ENCODE measurements at regions not wholly inside any gene's neighbourhood (a gene's known extent, or its start where the extent isn't known, plus 50 kb on each side); places are given as distances from the start of the nearest gene placed in this dataset.

- TF ChIP-seq ZNF462 (CRISPR knock-in tag; IDR thresholded peaks at IDR 0.05) (no peak), CREB1 (CRISPR knock-in tag; IDR thresholded peaks at IDR 0.05; ENCODE audit: low read depth) (no peak), ZNF114 (CRISPR knock-in tag; IDR thresholded peaks at IDR 0.05) (no peak), EZH2 (IDR thresholded peaks at IDR 0.05; ENCODE audit: low read depth, unreplicated experiment) (no peak)
These were observed 127.7 kb upstream of the GRIK3 start (continued) for GRCh38 chr1:37162059-37162458.

GRCh38 chr1:37166005-37166404 is 131.7 kb upstream of the GRIK3 start:
- no peak overlapping the region for H3K27ac ChIP-seq (ENCODE audit: low read depth)
- H3K27ac Mint-ChIP-seq, result no peak overlapping the region
- H3K36me3 Mint-ChIP-seq (ENCODE audit: low read depth), result no peaks in the 10 kb centered on the region; the same call in 1 of the 3 replicates
- no peaks in the 10 kb centered on the region for H3K27me3 Mint-ChIP-seq (ENCODE audit: insufficient read depth, low read depth, poor library complexity)
- H3K36me3 ChIP-seq (ENCODE audit: insufficient read depth), result no peaks in the 10 kb centered on the region
- no peak overlapping the region for H3K4me3 ChIP-seq
- no peak overlapping the region for H3K4me3 Mint-ChIP-seq
- H3K9me3 Mint-ChIP-seq, result peaks cover 18% of the 10 kb centered on the region; the same call in 2 of the 3 replicates
- H3K4me1 Mint-ChIP-seq, result no peaks in the 10 kb centered on the region; the same call in 2 of the 3 replicates
- H4K20me1 ChIP-seq (replicated peaks; ENCODE audit: insufficient read depth), result no peaks in the 10 kb centered on the region
- H3K4me2 ChIP-seq, result no peak overlapping the region
- no peak for DNase-seq (ENCODE audit: low spot score)
- no peaks in the 10 kb centered on the region for H3K4me1 ChIP-seq (ENCODE audit: insufficient read depth)
- H3K27me3 ChIP-seq (ENCODE audit: insufficient read depth), result no peaks in the 10 kb centered on the region
- H3K9me2 ChIP-seq (ENCODE audit: insufficient read depth), result peaks cover 3% of the 10 kb centered on the region; the same call in 1 of the 2 replicates
- H3K79me2 ChIP-seq (replicated peaks; ENCODE audit: insufficient read depth), result no peaks in the 10 kb centered on the region
- no peaks in the 10 kb centered on the region for H3F3A ChIP-seq (replicated peaks; ENCODE audit: low read depth)
- H2AFZ ChIP-seq, result no peak overlapping the region
- no peak for ATAC-seq
- TF ChIP-seq ZNF114 (CRISPR knock-in tag; IDR thresholded peaks at IDR 0.05) (no peak), STAT1 (IDR thresholded peaks at IDR 0.05; ENCODE audit: unreplicated experiment) (no peak), CTCF (conservative IDR thresholded peaks at IDR 0.05; ENCODE audit: low read depth in 2 of 2) (no peak), REST (IDR thresholded peaks at IDR 0.05; ENCODE audit: unreplicated experiment) (no peak), EZH2 (IDR thresholded peaks at IDR 0.05; ENCODE audit: low read depth, unreplicated experiment) (no peak), CREB1 (CRISPR knock-in tag; IDR thresholded peaks at IDR 0.05; ENCODE audit: low read depth) (no peak), NANOG (IDR thresholded peaks at IDR 0.05; ENCODE audit: borderline replicate concordance) (no peak), ETS1 (IDR thresholded peaks at IDR 0.05) (no peak), JUNB (IDR thresholded peaks at IDR 0.05; ENCODE audit: unreplicated experiment) (no peak), ZNF331 (CRISPR knock-in tag; IDR thresholded peaks at IDR 0.05; ENCODE audit: low read depth) (no peak), EZH2phosphoT487 (IDR thresholded peaks at IDR 0.05; ENCODE audit: unreplicated experiment) (no peak), POLR2AphosphoS5 (IDR thresholded peaks at IDR 0.05; ENCODE audit: low read depth) (no peak)
